ENCODE measurements at regions not wholly inside any gene's neighbourhood (a gene's known extent, or its start where the extent isn't known, plus 50 kb on each side); places are given as distances from the start of the nearest gene placed in this dataset.
"Not testable (repeated sequence)": the region's sequence is repeated elsewhere in the genome, so short reads cannot be mapped to it uniquely, and the experiment has no call there.

GRCh38 chr12:131597333-131597732, 113.6 kb upstream of the SFSWAP start:
- no peaks in the 10 kb centered on the region for H3K36me3 ChIP-seq
- no peak for TF ChIP-seq POLR2AphosphoS5 (IDR thresholded peaks at IDR 0.05)
- no peak for TF ChIP-seq CTCF (IDR thresholded peaks at IDR 0.05)
- no peak for TF ChIP-seq POLR2A (IDR thresholded peaks at IDR 0.05)
- no peak for TF ChIP-seq EP300 (IDR thresholded peaks at IDR 0.05)
- 69% methylated on average over 7 of the region's 7 CpGs for WGBS
- no peaks in the 10 kb centered on the region for H3K4me1 ChIP-seq
- H3K27ac ChIP-seq = no peak overlapping the region
- no peak for DNase-seq (ENCODE audit: low spot score in 2 of 2)
- no peak overlapping the region for H3K4me3 ChIP-seq
- peaks cover 3% of the 10 kb centered on the region for H3K27me3 ChIP-seq
- no peaks in the 10 kb centered on the region for H3K9me3 ChIP-seq

GRCh38 chr12:131598717-131599116, 112.2 kb upstream of the SFSWAP start:
- no peaks in the 10 kb centered on the region for H3K36me3 ChIP-seq
- 70% methylated on average over 5 of the region's 5 CpGs for WGBS
- no peak for DNase-seq (ENCODE audit: low spot score in 2 of 2)
- H3K27ac ChIP-seq = no peak overlapping the region
- H3K4me3 ChIP-seq = no peak overlapping the region
- H3K9me3 ChIP-seq = no peaks in the 10 kb centered on the region
- no peaks in the 10 kb centered on the region for H3K4me1 ChIP-seq
- TF ChIP-seq POLR2AphosphoS5 (IDR thresholded peaks at IDR 0.05) (no peak), CTCF (IDR thresholded peaks at IDR 0.05) (no peak), EP300 (IDR thresholded peaks at IDR 0.05) (no peak), POLR2A (IDR thresholded peaks at IDR 0.05) (no peak)
- H3K27me3 ChIP-seq = peaks cover 3% of the 10 kb centered on the region

- no peak for TF ChIP-seq POLR2A (IDR thresholded peaks at IDR 0.05)
- TF ChIP-seq POLR2AphosphoS5 (IDR thresholded peaks at IDR 0.05) = no peak
- no peak for TF ChIP-seq EP300 (IDR thresholded peaks at IDR 0.05)
- no peak for TF ChIP-seq CTCF (IDR thresholded peaks at IDR 0.05)
- Histone ChIP-seq H3K36me3 (no peaks in the 10 kb centered on the region), H3K9me3 (no peaks in the 10 kb centered on the region), H3K4me3 (no peak overlapping the region), H3K4me1 (no peaks in the 10 kb centered on the region), H3K27me3 (peaks cover 3% of the 10 kb centered on the region), H3K27ac (no peak overlapping the region)
- 83% methylated on average over 28 of the region's 33 CpGs for WGBS
- no peak for DNase-seq (ENCODE audit: low spot score in 2 of 2)
Measured at GRCh38 chr12:131599190-131600159, 111.4 kb upstream of the SFSWAP start.

GRCh38 chr12:131600160-131600532, 110.7 kb upstream of the SFSWAP start:
- Histone ChIP-seq H3K4me1 (no peaks in the 10 kb centered on the region), H3K4me3 (no peak overlapping the region), H3K36me3 (no peaks in the 10 kb centered on the region), H3K9me3 (no peaks in the 10 kb centered on the region), H3K27ac (no peak overlapping the region), H3K27me3 (peaks cover 3% of the 10 kb centered on the region)
- no peak for DNase-seq (ENCODE audit: low spot score in 2 of 2)
- 71% methylated on average over 6 of the region's 6 CpGs for WGBS
- TF ChIP-seq EP300 (IDR thresholded peaks at IDR 0.05) = no peak
- TF ChIP-seq CTCF (IDR thresholded peaks at IDR 0.05) = no peak
- no peak for TF ChIP-seq POLR2AphosphoS5 (IDR thresholded peaks at IDR 0.05)
- TF ChIP-seq POLR2A (IDR thresholded peaks at IDR 0.05) = no peak

GRCh38 chr12:131601499-131601898, 109.4 kb upstream of the SFSWAP start:
- H3K36me3 ChIP-seq; H3K27me3 ChIP-seq; H3K9me3 ChIP-seq; H3K4me3 ChIP-seq; H3K4me1 ChIP-seq; H3K27ac ChIP-seq; DNase-seq (ENCODE audit: low spot score in 2 of 2): not testable (repeated sequence)
- WGBS = 58% methylated on average over 3 of the region's 5 CpGs

Data from suprapubic skin (tissue), 4 donors.